MM.1S (cell line): ENCODE measurements at regions not wholly inside any gene's neighbourhood (a gene's known extent, or its start where the extent isn't known, plus 50 kb on each side); places are given as distances from the start of the nearest gene placed in this dataset.

ENCODE experiments used
- DNase-seq: peaks from one replicate; pipeline ENCODE4 v3.0.0-alpha.2; 2015
- H2AFZ ChIP-seq: fragments of 300-600 bp; sonication (generic); 2 replicates; pipeline ENCODE4 v1.6.0; 2016; ENCODE audit warnings: antibody characterized with exemption, low read length
- H3F3A ChIP-seq: fragments of 300-600 bp; sonication (generic); 2 replicates; pipeline ENCODE4 v1.6.1; 2016; ENCODE audit warnings: mild to moderate bottlenecking, antibody characterized with exemption, low read length, moderate library complexity, mixed read lengths; ENCODE audit not compliant: insufficient read depth
- H3K27ac ChIP-seq: fragments of 300-600 bp; sonication (generic); 2 replicates; pipeline ENCODE4 v1.5.1; 2016; ENCODE audit warnings: mild to moderate bottlenecking, low read length
- H3K27me3 ChIP-seq: fragments of 300-600 bp; sonication (generic); replicated peaks from 2 replicates; pipeline ENCODE4 v1.6.0; 2016; ENCODE audit warnings: low read length; ENCODE audit not compliant: insufficient read depth
- H3K36me3 ChIP-seq: fragments of 300-600 bp; sonication (generic); replicated peaks from 2 replicates; pipeline ENCODE4 v1.6.1; 2016; ENCODE audit warnings: mild to moderate bottlenecking, low read length, mixed read lengths; ENCODE audit not compliant: insufficient read depth
- H3K4me1 ChIP-seq: fragments of 300-600 bp; sonication (generic); 2 replicates; pipeline ENCODE4 v1.6.1; 2016; ENCODE audit warnings: low read length, mixed read lengths
- H3K4me2 ChIP-seq: fragments of 300-600 bp; sonication (generic); 2 replicates; pipeline ENCODE4 v1.6.0; 2016; ENCODE audit warnings: low read depth, low read length
- H3K4me3 ChIP-seq: fragments of 300-600 bp; sonication (generic); 2 replicates; pipeline ENCODE4 v1.5.1; 2016; ENCODE audit warnings: low read length, mixed read lengths
- H3K79me2 ChIP-seq: fragments of 300-600 bp; sonication (generic); 2 replicates; pipeline ENCODE4 v1.6.1; 2016; ENCODE audit warnings: mixed run types, low read length, mixed read lengths
- H3K9ac ChIP-seq: fragments of 300-600 bp; sonication (generic); 2 replicates; pipeline ENCODE4 v1.6.1; 2016; ENCODE audit warnings: low read length, mixed read lengths
- H3K9me2 ChIP-seq: fragments of 300-600 bp; sonication (generic); replicated peaks from 2 replicates; pipeline ENCODE4 v1.6.1; 2016; ENCODE audit warnings: mild to moderate bottlenecking, low read length, mixed read lengths; ENCODE audit not compliant: insufficient read depth
- H3K9me3 ChIP-seq: fragments of 300-600 bp; sonication (generic); replicated peaks from 2 replicates; pipeline ENCODE4 v1.6.1; 2016; ENCODE audit warnings: mild to moderate bottlenecking, low read length, mixed read lengths; ENCODE audit not compliant: insufficient read depth
- H4K20me1 ChIP-seq: fragments of 300-600 bp; sonication (generic); 2 replicates; pipeline ENCODE4 v1.6.1; 2016; ENCODE audit warnings: mild to moderate bottlenecking, low read length, moderate library complexity, mixed read lengths; ENCODE audit not compliant: insufficient read depth
- EZH2 ChIP-seq: fragments of 300-600 bp; sonication (generic); optimal IDR thresholded peaks from 2 replicates; pipeline ENCODE3; 2017; ENCODE audit warnings: low read depth, mild to moderate bottlenecking, antibody characterized with exemption, low read length, mixed read lengths
- EZH2phosphoT487 ChIP-seq: fragments of 300-600 bp; sonication (generic); IDR thresholded peaks from 2 replicates; pipeline ENCODE4 v1.6.1; 2018; ENCODE audit warnings: antibody characterized with exemption, low read length
- TF ChIP-seq, protein P1 (sequence below): fragments of 300-600 bp; sonication (generic); IDR thresholded peaks from 2 replicates; pipeline ENCODE4 v1.5.1; 2016; ENCODE audit warnings: antibody characterized with exemption, low read length, mixed read lengths

DNA sequence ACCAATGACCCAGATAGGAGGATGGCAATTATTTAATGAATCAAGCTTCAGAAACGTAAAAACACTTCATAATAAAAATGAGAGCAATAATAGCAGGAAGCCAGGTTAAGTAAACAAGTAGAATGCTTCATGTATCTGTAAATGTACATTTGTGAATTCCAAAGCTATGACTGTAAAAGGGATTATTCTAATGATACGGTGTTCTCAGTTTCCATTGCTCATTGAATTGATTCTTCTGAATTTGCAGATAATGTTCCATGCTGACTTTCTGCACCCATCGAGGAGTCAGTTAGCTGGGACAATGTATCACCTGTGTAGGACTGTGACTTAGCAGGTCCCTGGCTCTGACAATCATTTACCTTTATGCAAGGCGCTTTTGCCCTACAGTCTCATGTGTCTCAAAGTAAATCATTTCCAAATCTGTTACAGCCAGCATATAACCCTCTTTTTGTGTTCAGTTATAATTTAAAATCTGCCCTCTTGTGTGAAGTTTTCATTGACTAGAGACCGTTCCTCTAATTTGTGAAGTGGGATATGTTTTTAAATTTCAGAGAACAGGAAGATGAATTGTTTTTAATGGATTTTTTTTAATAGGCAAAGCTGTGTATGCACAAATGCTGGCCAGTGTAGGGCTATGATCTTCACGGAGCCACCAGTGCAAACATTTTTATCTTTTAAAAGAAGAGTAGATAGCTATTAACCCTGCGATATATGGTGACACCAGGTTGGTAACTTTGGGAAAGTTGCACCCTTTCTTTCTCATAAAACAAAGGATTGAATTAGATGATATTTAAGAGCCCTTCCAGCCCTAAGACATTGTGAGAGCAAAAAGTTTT lies 267.1 kb downstream of the KLF5 start:
- Histone ChIP-seq H3K9me2 (no peaks in the 10 kb centered on the region), H3K27me3 (no peaks in the 10 kb centered on the region), H3K36me3 (no peaks in the 10 kb centered on the region), H3K9ac (no peak overlapping the region), H3K9me3 (no peaks in the 10 kb centered on the region), H3F3A (no peaks in the 10 kb centered on the region), H3K4me3 (no peak overlapping the region), H3K79me2 (no peaks in the 10 kb centered on the region), H3K27ac (no peak overlapping the region), H4K20me1 (no peaks in the 10 kb centered on the region), H3K4me1 (no peaks in the 10 kb centered on the region), H3K4me2 (no peak overlapping the region), H2AFZ (no peak overlapping the region)
- no peak for DNase-seq
- TF ChIP-seq, protein P1, sequence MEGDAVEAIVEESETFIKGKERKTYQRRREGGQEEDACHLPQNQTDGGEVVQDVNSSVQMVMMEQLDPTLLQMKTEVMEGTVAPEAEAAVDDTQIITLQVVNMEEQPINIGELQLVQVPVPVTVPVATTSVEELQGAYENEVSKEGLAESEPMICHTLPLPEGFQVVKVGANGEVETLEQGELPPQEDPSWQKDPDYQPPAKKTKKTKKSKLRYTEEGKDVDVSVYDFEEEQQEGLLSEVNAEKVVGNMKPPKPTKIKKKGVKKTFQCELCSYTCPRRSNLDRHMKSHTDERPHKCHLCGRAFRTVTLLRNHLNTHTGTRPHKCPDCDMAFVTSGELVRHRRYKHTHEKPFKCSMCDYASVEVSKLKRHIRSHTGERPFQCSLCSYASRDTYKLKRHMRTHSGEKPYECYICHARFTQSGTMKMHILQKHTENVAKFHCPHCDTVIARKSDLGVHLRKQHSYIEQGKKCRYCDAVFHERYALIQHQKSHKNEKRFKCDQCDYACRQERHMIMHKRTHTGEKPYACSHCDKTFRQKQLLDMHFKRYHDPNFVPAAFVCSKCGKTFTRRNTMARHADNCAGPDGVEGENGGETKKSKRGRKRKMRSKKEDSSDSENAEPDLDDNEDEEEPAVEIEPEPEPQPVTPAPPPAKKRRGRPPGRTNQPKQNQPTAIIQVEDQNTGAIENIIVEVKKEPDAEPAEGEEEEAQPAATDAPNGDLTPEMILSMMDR = no peak
- TF ChIP-seq EZH2 = no peak
- TF ChIP-seq EZH2phosphoT487 = no peak

DNA sequence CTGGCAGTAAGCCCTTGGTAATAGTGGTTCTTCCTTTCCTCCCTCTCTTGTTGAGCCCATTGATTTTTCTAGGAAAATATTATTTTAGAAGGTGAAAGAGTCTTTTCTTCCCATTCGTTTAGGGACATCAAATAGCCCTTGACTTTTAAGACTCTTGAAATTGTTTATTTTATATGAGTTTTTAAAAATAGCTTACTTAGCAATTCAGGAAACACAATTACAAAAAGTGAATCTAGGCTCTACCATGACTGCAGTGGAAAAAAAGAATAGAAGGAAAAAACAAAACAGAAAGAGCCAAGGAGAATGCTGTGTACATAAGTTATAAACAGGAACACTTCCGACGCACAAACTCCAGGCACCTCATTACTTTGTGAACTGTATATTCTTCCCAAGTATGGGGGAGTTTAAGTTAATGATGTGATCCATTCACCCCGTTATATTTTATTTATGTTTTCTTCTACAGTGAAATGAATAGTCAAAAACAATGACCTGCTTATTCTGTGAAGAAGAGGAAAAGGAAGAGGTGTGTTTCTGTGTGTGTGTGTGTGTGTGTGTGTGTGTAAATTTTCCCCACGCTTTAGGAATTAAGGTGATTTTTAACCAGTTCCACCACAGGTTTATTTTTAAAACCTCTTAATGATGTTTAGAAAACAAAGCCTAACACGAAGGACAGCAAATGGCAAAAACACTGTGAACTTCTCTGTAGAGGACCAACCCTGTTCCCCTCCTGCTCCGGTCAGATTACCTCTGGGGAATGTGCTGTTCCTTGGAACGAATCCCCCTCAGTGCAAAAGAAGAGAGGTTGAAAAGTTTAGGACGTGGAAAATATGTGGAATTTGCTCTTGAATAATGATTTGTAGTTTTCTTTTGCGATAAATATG lies 266.3 kb downstream of the KLF5 start:
- Histone ChIP-seq H3K27me3 (no peaks in the 10 kb centered on the region), H3K4me1 (no peaks in the 10 kb centered on the region), H3K79me2 (no peaks in the 10 kb centered on the region), H3K4me2 (no peak overlapping the region), H3K4me3 (no peak overlapping the region), H3K9me3 (no peaks in the 10 kb centered on the region), H3K27ac (no peak overlapping the region), H4K20me1 (no peaks in the 10 kb centered on the region), H3K36me3 (no peaks in the 10 kb centered on the region), H3K9ac (no peak overlapping the region), H2AFZ (no peak overlapping the region), H3K9me2 (no peaks in the 10 kb centered on the region), H3F3A (no peaks in the 10 kb centered on the region)
- no peak for TF ChIP-seq EZH2phosphoT487
- no peak for DNase-seq

DNA sequence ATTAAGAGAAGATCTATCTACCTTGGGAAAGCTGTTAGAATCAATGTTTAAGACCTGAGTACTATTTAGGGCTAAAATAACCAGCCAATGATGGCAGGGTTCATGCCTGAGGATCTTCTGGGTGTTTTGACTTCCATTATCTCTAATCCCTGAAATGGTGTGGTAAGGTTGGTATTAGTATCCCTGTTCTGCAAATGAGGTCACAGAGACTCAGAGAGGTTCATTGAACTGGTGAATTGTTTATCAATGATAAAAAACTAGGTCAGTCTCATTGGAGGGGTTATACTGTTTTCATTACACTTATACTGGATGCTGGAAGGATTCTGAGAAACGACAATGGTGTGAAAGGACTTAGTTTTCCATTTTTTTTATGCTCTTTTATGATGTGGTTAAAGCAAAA lies 264.8 kb downstream of the KLF5 start:
- Histone ChIP-seq H3K9me3 (no peaks in the 10 kb centered on the region), H4K20me1 (no peaks in the 10 kb centered on the region), H3K4me1 (no peaks in the 10 kb centered on the region), H2AFZ (no peak overlapping the region), H3K9me2 (no peaks in the 10 kb centered on the region), H3K36me3 (no peaks in the 10 kb centered on the region), H3K27ac (no peak overlapping the region), H3F3A (no peaks in the 10 kb centered on the region), H3K27me3 (no peaks in the 10 kb centered on the region), H3K4me3 (no peak overlapping the region), H3K4me2 (no peak overlapping the region), H3K79me2 (no peaks in the 10 kb centered on the region), H3K9ac (no peak overlapping the region)
- no peak for DNase-seq
- TF ChIP-seq, protein P1 = no peak
- TF ChIP-seq EZH2phosphoT487 = no peak
- TF ChIP-seq EZH2 = no peak
